H1 (cell line): ENCODE measurements at regions not wholly inside any gene's neighbourhood (a gene's known extent, or its start where the extent isn't known, plus 50 kb on each side); places are given as distances from the start of the nearest gene placed in this dataset.
A peak's percentile ranks its signal among the peaks of the same experiment; 100 is the strongest.

Experiments
- CTCF ChIA-PET: fragments of 300-600 bp; sonication (Branson Sonifier 250); formaldehyde crosslinking; loops from one replicate; lab custom pipeline; 2021; ENCODE audit not compliant: partially characterized antibody; lab: Charles Lee
- POLR2A ChIA-PET: fragments of 300-600 bp; sonication (Branson Sonifier 250); formaldehyde crosslinking; loops from one replicate; lab custom pipeline; 2021; ENCODE audit warnings: inconsistent platforms; ENCODE audit not compliant: partially characterized antibody; lab: Charles Lee
- DNase-seq, 2 experiments: peaks; one replicate each; pipeline versions ENCODE4 v3.0.0 to v3.0.0-alpha.2; 2010 to 2022; ENCODE audit warnings: low spot score in 2 of 2, low read depth in 1 of 2, mixed read lengths in 1 of 2
- FAIRE-seq: peaks from 2 replicates; lab custom pipeline; 2011; peaks lifted over from hg19 to GRCh38; lab: Jason Lieb, UNC
- H2AFZ ChIP-seq: 2 replicates; pipeline ENCODE4 v1.8.1; 2012; ENCODE audit warnings: low read length, inconsistent platforms
- H2AK5ac ChIP-seq: 2 replicates; pipeline ENCODE4 v1.6.1; 2013; ENCODE audit warnings: low read depth, low read length
- H2BK120ac ChIP-seq: replicated peaks from 2 replicates; pipeline ENCODE3; 2013; ENCODE audit warnings: low read depth, low read length, inconsistent platforms
- H2BK12ac ChIP-seq: 2 replicates; pipeline ENCODE4 v1.6.1; 2013; ENCODE audit warnings: low read depth, low read length
- H2BK15ac ChIP-seq: 2 replicates; pipeline ENCODE4 v1.6.1; 2013; ENCODE audit warnings: low read length
- H2BK20ac ChIP-seq: 2 replicates; pipeline ENCODE4 v1.6.1; 2013; ENCODE audit warnings: low read length
- H2BK5ac ChIP-seq: 2 replicates; pipeline ENCODE4 v1.6.1; 2013; ENCODE audit warnings: low read depth, low read length
- H3K14ac ChIP-seq: 2 replicates; pipeline ENCODE4 v1.6.1; 2013; ENCODE audit warnings: inconsistent platforms; ENCODE audit not compliant: insufficient read length
- H3K18ac ChIP-seq: 2 replicates; pipeline ENCODE4 v1.6.1; 2013; ENCODE audit warnings: low read length; ENCODE audit errors: extremely low read depth
- H3K23ac ChIP-seq: 2 replicates; pipeline ENCODE4 v1.6.1; 2013; ENCODE audit warnings: inconsistent platforms; ENCODE audit not compliant: insufficient read length
- H3K23me2 ChIP-seq: 2 replicates; pipeline ENCODE4 v1.6.1; 2013; ENCODE audit warnings: low read depth, low read length
- H3K27ac ChIP-seq: 2 replicates; pipeline ENCODE4 v1.6.1; 2011; ENCODE audit warnings: low read depth, low read length, inconsistent platforms
- H3K27me3 ChIP-seq, 4 experiments: replicated peaks in 1 of 4; 1 replicate in 1 of 4; 2 replicates in 3 of 4; pipeline versions ENCODE4 v1.6.1 to v1.8.1; 2011 to 2013; ENCODE audit warnings: low read length in 3 of 4, mild to moderate bottlenecking in 3 of 4, inconsistent platforms in 2 of 4, mixed read lengths in 2 of 4, moderate library complexity in 1 of 4; ENCODE audit not compliant: control insufficient read depth in 3 of 4, insufficient read depth in 3 of 4; ENCODE audit errors: extremely low read depth in 1 of 4
- H3K36me3 ChIP-seq, 4 experiments: 2 replicates each; pipeline versions ENCODE4 v1.6.1 to v1.8.1; 2011 to 2013; ENCODE audit warnings: mild to moderate bottlenecking in 4 of 4, low read length in 3 of 4, moderate library complexity in 2 of 4, control low read depth in 1 of 4, inconsistent platforms in 1 of 4; ENCODE audit not compliant: insufficient read depth in 4 of 4, control insufficient read depth in 2 of 4
- H3K4ac ChIP-seq: replicated peaks from 2 replicates; pipeline ENCODE3; 2013; ENCODE audit warnings: low read length, low read depth, mixed read lengths, inconsistent platforms; ENCODE audit not compliant: insufficient read length
- H3K4me1 ChIP-seq, 4 experiments: replicated peaks in 1 of 4; 1 replicate in 1 of 4; 2 replicates in 3 of 4; pipeline versions ENCODE4 v1.6.1 to v1.8.1; 2011 to 2013; ENCODE audit warnings: low read length in 3 of 4, inconsistent platforms in 2 of 4, mixed read lengths in 1 of 4; ENCODE audit not compliant: insufficient read depth in 4 of 4, control insufficient read depth in 3 of 4
- H3K4me2 ChIP-seq, 2 experiments: 2 replicates each; pipeline versions ENCODE4 v1.6.1 to v1.8.1; 2011 to 2013; ENCODE audit warnings: low read depth in 2 of 2, low read length in 2 of 2, control low read depth in 1 of 2, inconsistent platforms in 1 of 2, mild to moderate bottlenecking in 1 of 2; ENCODE audit not compliant: insufficient read depth in 1 of 2
- H3K4me3 ChIP-seq, 4 experiments: fragments of 200-600, 300-600 bp in 1 of 4; sonication (generic), shearing (Covaris generic), sonication (Bioruptor Twin) in 1 of 4; 2 replicates each; pipeline versions ENCODE4 v1.5.1 to v1.8.1; 2011 to 2016; ENCODE audit warnings: low read length in 4 of 4, low read depth in 3 of 4, control low read depth in 2 of 4, inconsistent platforms in 2 of 4, mild to moderate bottlenecking in 2 of 4, mixed read lengths in 1 of 4, moderate library complexity in 1 of 4; ENCODE audit not compliant: insufficient read depth in 2 of 4; ENCODE audit errors: extremely low read depth in 1 of 4
- H3K56ac ChIP-seq: replicated peaks from 2 replicates; pipeline ENCODE3; 2013; ENCODE audit warnings: low read depth, mild to moderate bottlenecking, mixed read lengths, low read length, inconsistent platforms; ENCODE audit not compliant: insufficient read length
- H3K79me1 ChIP-seq: 2 replicates; pipeline ENCODE4 v1.6.1; 2013; ENCODE audit warnings: low read depth, low read length, control low read depth
- H3K79me2 ChIP-seq, 2 experiments: 2 replicates each; pipeline versions ENCODE4 v1.6.1 to v1.8.1; 2012 to 2013; ENCODE audit warnings: low read length in 2 of 2, mild to moderate bottlenecking in 2 of 2, inconsistent platforms in 1 of 2; ENCODE audit not compliant: insufficient read depth in 2 of 2, control insufficient read depth in 1 of 2
- H3K9ac ChIP-seq, 4 experiments: replicated peaks in 1 of 4; 1 replicate in 1 of 4; 2 replicates in 3 of 4; pipeline versions ENCODE4 v1.6.1 to v1.8.1; 2011 to 2013; ENCODE audit warnings: low read depth in 3 of 4, low read length in 3 of 4, control low read depth in 2 of 4, mild to moderate bottlenecking in 2 of 4, moderate library complexity in 2 of 4, inconsistent platforms in 1 of 4; ENCODE audit errors: extremely low read depth in 1 of 4
- H3K9me3 ChIP-seq, 2 experiments: 2 replicates each; pipeline versions ENCODE4 v1.6.1 to v1.8.1; 2012 to 2013; ENCODE audit warnings: mild to moderate bottlenecking in 2 of 2, moderate library complexity in 2 of 2, control low read depth in 1 of 2, inconsistent platforms in 1 of 2, low read depth in 1 of 2, low read length in 1 of 2, mixed read lengths in 1 of 2; ENCODE audit not compliant: insufficient read depth in 2 of 2
- H4K20me1 ChIP-seq, 2 experiments: replicated peaks in 1 of 2; 2 replicates each; pipeline versions ENCODE3 to v1.8.1; 2011 to 2013; ENCODE audit warnings: inconsistent platforms in 2 of 2, low read length in 2 of 2, mild to moderate bottlenecking in 1 of 2; ENCODE audit not compliant: insufficient read depth in 2 of 2, control insufficient read depth in 1 of 2
- H4K5ac ChIP-seq: 2 replicates; pipeline ENCODE4 v1.6.1; 2013; ENCODE audit warnings: low read length, low read depth, mixed read lengths, inconsistent platforms; ENCODE audit not compliant: insufficient read length
- H4K8ac ChIP-seq: 2 replicates; pipeline ENCODE4 v1.8.0; 2013; ENCODE audit warnings: mild to moderate bottlenecking, moderate library complexity, low read length, inconsistent platforms; ENCODE audit not compliant: insufficient read depth; ENCODE audit errors: extremely low read depth
- H4K91ac ChIP-seq: replicated peaks from 2 replicates; pipeline ENCODE3; 2013; ENCODE audit warnings: low read length, mixed read lengths, inconsistent platforms; ENCODE audit not compliant: insufficient read length
- CEBPB ChIP-seq: IDR thresholded peaks from 2 replicates; pipeline ENCODE4 v1.6.1; 2012; ENCODE audit warnings: low read depth, low read length
- KDM4A ChIP-seq: IDR thresholded peaks from one replicate; pipeline ENCODE4 v1.7.1; 2012; ENCODE audit warnings: low read depth, mild to moderate bottlenecking, moderate library complexity, low read length, inconsistent platforms; ENCODE audit not compliant: severe bottlenecking
- POLR2AphosphoS5 ChIP-seq: IDR thresholded peaks from 2 replicates; pipeline ENCODE4 v1.6.1; 2011; ENCODE audit warnings: low read depth, low read length
- RAD21 ChIP-seq, 2 experiments: IDR thresholded peaks in 1 of 2; conservative IDR thresholded peaks in 1 of 2; 2 replicates each; pipeline ENCODE4 v1.6.1; 2011; ENCODE audit warnings: low read depth in 2 of 2, low read length in 2 of 2, improper control_type of control experiment in 1 of 2, inconsistent platforms in 1 of 2, mild to moderate bottlenecking in 1 of 2, moderate library complexity in 1 of 2
- SIN3A ChIP-seq, 2 experiments: IDR thresholded peaks in 1 of 2; conservative IDR thresholded peaks in 1 of 2; 2 replicates each; pipeline ENCODE4 v1.6.1; 2011 to 2012; ENCODE audit warnings: low read length in 2 of 2, improper control_type of control experiment in 1 of 2, low read depth in 1 of 2, mild to moderate bottlenecking in 1 of 2
- WGBS, 2 experiments: shearing (Covaris generic) in 1 of 2; methylation state at CpG; one replicate each; pipeline versions ENCODE4 v1.1.6 to v1.1.7; 2013 to 2015; ENCODE audit warnings: low lambda C conversion rate in 2 of 2, mixed read lengths in 2 of 2, inconsistent platforms in 1 of 2, low coverage in 1 of 2, missing lambda C conversion rate in 1 of 2; ENCODE audit not compliant: insufficient replicate concordance in 2 of 2, insufficient coverage in 1 of 2, insufficient read length in 1 of 2; ENCODE audit errors: extremely low coverage in 1 of 2, missing lambda C conversion rate in 1 of 2; 5-methylcytosine and 5-hydroxymethylcytosine counted together

DNA sequence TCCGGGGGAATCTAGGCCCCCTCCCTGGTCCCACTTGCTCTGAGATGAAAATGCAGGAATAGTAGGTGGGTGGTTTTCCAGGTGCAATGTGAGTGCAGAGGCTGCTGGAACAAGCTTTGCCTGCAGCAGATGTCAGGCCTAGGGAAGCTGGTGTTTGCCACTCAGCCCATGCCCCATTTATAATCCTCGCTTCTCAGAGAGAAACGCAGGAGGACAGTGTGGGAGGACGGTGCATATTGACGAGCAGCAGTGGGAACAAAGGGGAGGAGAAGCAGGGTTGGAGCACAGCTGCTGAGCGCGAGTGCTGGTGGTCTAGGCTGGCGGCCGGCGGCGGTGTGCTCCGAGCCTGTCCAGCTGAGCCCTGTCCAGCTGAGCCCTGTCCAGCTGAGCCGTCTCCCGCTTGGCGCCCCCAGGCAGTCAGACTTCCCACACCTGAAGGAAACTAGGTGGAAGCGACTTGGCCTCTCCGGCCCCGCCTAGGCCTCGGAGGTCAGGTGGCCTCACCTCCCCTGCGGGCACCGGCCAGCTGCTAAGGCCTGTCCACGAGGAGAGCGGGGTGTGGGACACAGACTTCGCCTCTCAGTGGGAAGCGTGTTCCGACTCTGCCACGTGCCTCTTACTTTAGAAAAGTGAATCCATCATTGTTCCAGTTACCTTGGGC lies 49.7 kb upstream of the FRMD1 start:
- Histone ChIP-seq H3K18ac (no peak overlapping the region), H3K56ac (no peak overlapping the region), H3K4me2 (no peak overlapping the region), H2AK5ac (no peak overlapping the region), H2BK15ac (no peak overlapping the region), H2AFZ (no peak overlapping the region), H2BK120ac (no peak overlapping the region), H3K23ac (no peak overlapping the region), H3K4me1 (peaks cover 7 to 18% (median 12%) of the 10 kb centered on the region in 4 experiments), H3K14ac (no peak overlapping the region), H3K27ac (no peak overlapping the region), H4K8ac (no peak overlapping the region), H3K9me3 (no peaks in the 10 kb centered on the region), H4K5ac (no peak overlapping the region), H2BK5ac (no peak overlapping the region), H3K27me3 (peaks cover 0 to 10% (median 10%) of the 10 kb centered on the region in 4 experiments; a peak in 4 of 7 replicates), H3K79me1 (no peaks in the 10 kb centered on the region), H2BK12ac (no peak overlapping the region), H3K79me2 (no peaks in the 10 kb centered on the region), H3K23me2 (no peaks in the 10 kb centered on the region)
- DNase-seq, result no peak
- ChIA-PET CTCF (interaction anchor here (1.4 to 8.2 kb wide), 2 partner anchors 11 to 69 kb away, joined by 5 to 54 read pairs; no protein-coding TSS in a partner anchor), POLR2A (no interaction called here)
- TF ChIP-seq CEBPB, result no peak
- no peak for TF ChIP-seq POLR2AphosphoS5
- no peak for TF ChIP-seq RAD21 (IDR thresholded peaks at IDR 0.05 in 1 of 2, conservative IDR thresholded peaks at IDR 0.05 in 1 of 2; ENCODE audit: low read depth in 2 of 2, low read length in 2 of 2)
- TF ChIP-seq KDM4A, result no peak
- no peak for TF ChIP-seq SIN3A (conservative IDR thresholded peaks at IDR 0.05 in 1 of 2, IDR thresholded peaks at IDR 0.05 in 1 of 2; ENCODE audit: low read depth in 1 of 2, low read length in 2 of 2)
- TF ChIP-seq, all 59 proteins: peak for 0
- FAIRE-seq, result no peak
- 95% methylated on average over 23 of the region's 27 CpGs; no CpG with 5 or more reads in 1 of the 2 experiments for WGBS, 2 experiments
- no peak overlapping the region for H3K9ac ChIP-seq
- peak overlapping the region; percentile 72; the same call in 1 of the 2 replicates for H2BK20ac ChIP-seq
- H4K91ac ChIP-seq, result no peak overlapping the region
- H4K20me1 ChIP-seq, result no peaks in the 10 kb centered on the region
- H3K36me3 ChIP-seq, result no peaks in the 10 kb centered on the region
- H3K4ac ChIP-seq, result no peak overlapping the region
- no peak overlapping the region for H3K4me3 ChIP-seq
